Heart left ventricle (tissue), 13 donors: ENCODE measurements at regions not wholly inside any gene's neighbourhood (a gene's known extent, or its start where the extent isn't known, plus 50 kb on each side); places are given as distances from the start of the nearest gene placed in this dataset.

Experiments used
- CTCF ChIP-seq, 12 donors: fragments of 200-600 bp; sonication (generic) in 4 of 12; IDR thresholded peaks; one replicate each; pipeline versions ENCODE4 v1.5.0 to v1.8.0; 2018 to 2022; ENCODE audit warnings: antibody characterized with exemption in 12 of 12, mild to moderate bottlenecking in 5 of 12
- POLR2A ChIP-seq, 2 donors: fragments of 450-650 bp; IDR thresholded peaks; one replicate each; pipeline ENCODE4 v1.6.1; 2017; ENCODE audit warnings: antibody characterized with exemption in 2 of 2, mild to moderate bottlenecking in 2 of 2, moderate library complexity in 2 of 2
- donor health status: ischemic (EF 13 %, LVEDD 7.1; RV severe dilation, severe dysfunction).
- donor health status: DM: no; HTN: yes; CAD: no.
- donor health status: DM: no; HTN: no; CAD: no.
- donor health status: ischemic (EF 25% LVEDD 6.9; RV normal size, moderate dysfunction).
- donor health status: ischemic (EF 25% LVEDD 5.7; RV mildly dilated, moderate dysfunction).
- donor health status: ischemic (EF 35%, LVEDD 5.7; RV mildly dilated, moderate dysfunction).
- donor health status: nonischemic (EF 11% LVEDD 7.7; RV severe dilation, severe dysfunction).
- donor health status: DM: yes; HTN: yes; CAD: no.
- donor health status: PGD.
- donor health status: ischemic (EF 29% LVEDD 5.4; RV normal size, mild dysfunction).
- donor health status: nonischemic (EF 23%, LVEDD 6.1; RV moderate dilation, normal function).

DNA sequence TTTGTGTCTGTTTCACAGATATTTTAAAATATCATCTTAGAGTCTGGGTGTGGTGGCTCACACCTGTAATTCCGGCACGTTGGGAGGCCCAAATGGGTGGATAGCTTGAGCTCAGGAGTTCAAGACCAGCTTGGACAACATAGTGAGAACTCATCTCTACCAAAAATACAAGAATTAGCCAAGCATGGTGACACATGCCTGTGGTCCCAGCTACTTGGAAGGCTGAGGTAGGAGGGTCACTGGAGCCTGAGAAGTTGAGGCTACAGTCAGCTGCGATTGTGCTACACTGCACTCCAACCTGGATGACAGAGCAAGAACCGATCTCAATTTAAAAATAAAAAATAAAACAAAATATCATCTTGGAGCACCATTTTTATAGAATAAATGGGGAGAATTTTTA lies 1247.6 kb upstream of the MIR17HG start:
- TF ChIP-seq POLR2A (IDR thresholded peaks at IDR 0.05) (no peak), CTCF (IDR thresholded peaks at IDR 0.05) (no peak)
